Pulmonary artery endothelial cell (primary cell): ENCODE measurements at regions not wholly inside any gene's neighbourhood (a gene's known extent, or its start where the extent isn't known, plus 50 kb on each side); places are given as distances from the start of the nearest gene placed in this dataset.

Source experiments
- DNase-seq: peaks from one replicate; pipeline ENCODE4 v3.0.0-alpha.2; 2011; ENCODE audit warnings: low read depth, low spot score

DNA sequence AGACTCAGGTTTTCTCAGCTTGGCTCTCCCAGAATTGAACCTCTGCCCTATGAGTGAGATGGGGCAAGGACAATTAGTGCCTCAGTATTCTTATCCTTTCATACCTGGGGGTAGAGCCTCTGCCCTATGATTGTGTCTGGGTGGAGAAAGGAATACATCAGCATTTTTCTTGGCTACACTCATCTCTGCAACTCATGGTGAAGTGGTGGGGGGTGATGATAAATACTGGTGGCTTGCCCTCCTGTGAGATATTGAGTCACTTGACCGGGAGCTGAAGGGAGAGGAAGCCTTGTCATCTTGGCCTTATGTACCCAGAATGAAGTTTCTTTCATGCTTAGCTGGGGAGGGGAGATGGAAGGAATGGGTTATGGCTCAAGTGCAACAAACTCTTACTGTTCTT is 71.3 kb upstream of the ENOX2 start:
- no peak for DNase-seq

DNA sequence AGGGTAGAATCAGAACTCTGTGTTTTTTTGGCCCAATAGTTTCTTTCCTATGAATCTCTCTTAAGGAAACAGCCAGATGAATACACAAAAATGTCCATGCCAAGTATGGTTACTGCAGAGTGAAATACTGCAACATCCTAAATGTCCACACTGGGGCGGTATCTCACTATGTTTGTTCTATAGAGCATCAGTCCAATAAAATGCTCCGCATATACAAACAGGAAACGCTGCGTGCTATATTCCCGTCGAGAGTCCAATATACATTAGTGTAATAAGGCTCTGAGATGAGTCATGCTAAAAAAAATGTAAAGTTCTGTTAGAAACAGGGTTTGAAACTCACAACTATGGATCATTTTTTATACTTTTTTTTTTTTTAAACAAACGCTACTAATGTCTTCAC is 72.9 kb upstream of the ENOX2 start:
- peak; percentile 5 for DNase-seq

DNA sequence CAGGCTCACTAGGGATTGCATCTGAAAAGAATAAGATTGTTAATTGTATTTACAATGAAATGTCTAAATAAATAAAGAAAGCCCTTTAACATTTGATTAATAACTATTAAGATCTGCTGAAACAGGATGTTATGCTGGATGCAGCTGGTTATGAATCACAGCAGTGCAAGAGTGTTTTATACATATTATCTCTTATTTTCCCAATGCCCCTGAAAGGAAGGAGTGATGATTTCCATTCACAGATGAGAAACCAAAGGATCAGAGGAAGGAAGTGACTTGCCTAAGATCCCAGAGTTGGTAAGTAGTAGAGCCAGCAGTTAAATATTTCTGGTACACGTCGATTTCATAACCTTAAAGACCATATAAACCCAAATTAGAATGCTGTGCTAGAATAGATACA is 76.3 kb upstream of the ARHGAP36 start:
- DNase-seq: peak; percentile 64

DNA sequence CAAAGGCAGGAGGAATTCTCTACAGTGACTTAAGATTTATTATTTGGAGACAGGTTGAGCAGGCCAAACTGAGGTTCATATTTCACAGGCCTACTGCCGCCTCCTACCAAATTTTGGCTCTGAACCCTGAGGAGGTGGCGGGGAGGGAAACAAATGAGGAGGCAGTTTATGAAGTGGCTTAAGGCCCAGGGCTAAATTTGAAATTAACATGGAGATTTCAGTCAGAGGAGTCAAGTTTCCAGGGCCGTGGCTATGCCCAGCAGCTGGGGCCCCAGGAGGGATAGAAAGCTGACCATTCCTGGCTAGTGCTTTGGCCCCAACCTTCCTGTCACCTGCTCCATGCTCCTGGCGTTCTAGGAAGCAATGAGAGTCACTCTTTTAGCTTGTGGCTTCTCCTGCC is 73.4 kb upstream of the ARHGAP36 start:
- no peak for DNase-seq

DNA sequence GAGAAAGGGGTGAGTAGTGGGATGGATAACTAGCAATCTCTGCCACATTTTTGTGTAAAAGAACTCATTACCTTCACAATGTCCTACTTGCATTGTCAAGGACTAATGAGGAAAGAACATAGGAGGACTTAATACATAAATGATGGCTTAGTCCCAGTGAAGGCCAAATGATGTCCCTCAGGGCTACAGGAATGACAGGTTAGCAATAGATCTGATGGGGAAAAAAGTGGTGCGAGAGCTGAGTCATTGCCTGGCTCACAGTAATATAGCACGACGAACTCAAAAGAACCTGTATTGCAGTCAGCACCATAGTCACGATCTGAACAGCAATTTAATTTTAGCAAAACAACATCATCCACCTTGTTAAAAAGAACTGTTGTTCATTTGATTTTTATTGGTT is 70.9 kb upstream of the ARHGAP36 start:
- no peak for DNase-seq

DNA sequence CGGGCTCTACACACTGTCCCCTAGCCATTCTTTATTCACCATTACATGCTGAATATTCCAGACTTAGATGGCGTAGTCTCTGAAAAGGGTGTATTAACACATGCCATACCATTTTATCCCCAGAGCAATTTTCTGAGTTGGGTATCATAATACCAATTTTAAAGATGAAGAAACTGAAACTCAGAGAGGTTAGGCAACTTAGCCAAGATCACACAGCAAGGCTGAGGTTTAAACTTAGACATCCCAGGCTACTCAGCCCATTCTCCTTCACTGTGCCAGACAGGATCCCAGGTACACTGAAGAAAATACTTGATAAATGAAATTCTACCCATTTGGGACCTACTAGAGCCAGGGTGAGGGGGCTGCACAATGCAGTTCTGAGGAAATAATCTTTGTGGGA is 67.4 kb upstream of the ARHGAP36 start:
- no peak for DNase-seq

DNA sequence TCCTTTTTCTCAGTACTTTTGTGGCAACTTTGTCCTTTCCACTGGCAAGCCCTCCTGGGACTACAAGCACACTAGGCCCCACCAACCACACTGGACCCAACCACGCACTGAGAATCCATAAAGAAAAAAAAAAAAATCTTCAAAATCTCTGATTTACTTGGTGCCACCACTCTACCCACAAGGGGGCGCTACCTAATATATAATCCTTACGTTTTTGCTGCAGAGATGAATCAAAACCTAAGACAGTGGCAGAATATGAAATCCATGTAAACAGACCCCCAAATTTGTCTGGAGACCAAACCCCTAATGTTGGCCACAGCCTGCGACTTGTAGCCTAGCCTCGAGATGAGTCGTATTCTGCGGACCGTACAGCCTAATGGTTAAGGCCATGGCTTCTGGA is 63.5 kb upstream of the ARHGAP36 start:
- no peak for DNase-seq

DNA sequence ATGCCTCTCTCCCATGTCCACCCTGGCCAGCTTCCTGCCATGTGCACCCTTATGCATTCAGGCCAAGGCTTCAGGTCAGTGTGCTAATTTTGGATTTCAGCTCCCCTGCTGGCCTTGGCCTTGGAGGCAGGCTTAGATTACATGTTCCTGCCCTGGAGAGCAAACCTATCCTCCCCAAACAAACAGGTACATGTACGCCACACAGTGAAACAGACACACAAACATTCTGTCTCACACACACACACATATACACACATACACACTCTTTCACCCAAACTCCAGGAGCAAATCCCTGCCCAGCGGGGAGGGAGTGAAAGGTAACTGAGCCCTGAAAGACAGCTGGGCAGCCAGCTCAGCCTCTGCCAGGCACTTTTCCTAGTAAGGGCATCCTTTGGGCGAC is 62.7 kb upstream of the ARHGAP36 start:
- no peak for DNase-seq

DNA sequence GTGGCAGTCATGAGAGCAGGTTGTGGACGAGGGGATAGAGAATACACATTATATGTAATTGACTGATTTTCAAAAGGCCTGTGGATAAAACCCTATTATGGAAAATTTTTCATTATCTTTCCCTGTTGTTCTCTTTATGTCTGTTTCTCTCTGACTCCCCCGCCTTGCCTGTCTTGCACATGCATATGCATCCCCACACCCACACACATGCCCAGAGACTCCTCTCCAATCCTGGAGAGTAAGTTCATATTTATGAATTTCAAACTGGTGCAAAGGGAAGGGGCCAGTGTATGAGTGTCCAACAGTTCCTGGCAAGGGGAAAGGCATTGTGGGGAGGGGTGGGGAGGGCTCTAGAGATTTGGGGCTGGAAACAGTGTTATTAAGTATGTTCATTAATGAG is 60.8 kb upstream of the ARHGAP36 start:
- DNase-seq: no peak

DNA sequence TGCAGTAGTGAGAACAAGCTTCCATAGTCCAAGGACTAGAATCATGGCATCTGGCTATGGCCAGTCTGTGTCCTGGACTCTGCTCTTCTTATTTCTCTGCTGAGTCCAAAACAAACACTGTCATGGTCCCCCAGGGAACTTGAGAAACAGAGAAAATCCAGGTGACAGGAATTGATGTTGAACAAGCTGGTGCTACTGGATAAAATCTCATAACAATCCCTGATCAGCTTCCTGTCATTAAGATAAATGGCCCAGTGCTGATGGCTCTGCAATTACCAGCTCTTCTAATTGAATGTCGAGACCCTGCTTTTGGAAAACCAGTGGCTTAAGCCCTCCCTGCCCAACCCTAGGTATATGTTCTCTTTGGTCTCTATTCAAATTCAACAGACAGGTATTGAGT is 58.8 kb upstream of the ARHGAP36 start:
- DNase-seq: no peak
